ENCODE measurements at regions not wholly inside any gene's neighbourhood (a gene's known extent, or its start where the extent isn't known, plus 50 kb on each side); places are given as distances from the start of the nearest gene placed in this dataset.

GRCh38 chr15:62564886-62565633, 400.0 kb upstream of the C2CD4B start:
- peak; percentile 46 for DNase-seq (ENCODE audit: low spot score)
- intact Hi-C loops (cut with micrococcal nuclease; ENCODE audit: unreplicated experiment): no loop called here
- TF ChIP-seq EZH2 (IDR thresholded peaks at IDR 0.05; ENCODE audit: borderline replicate concordance, low read depth, low read length, poor library complexity, severe bottlenecking): no peak
- TF ChIP-seq, protein P1, sequence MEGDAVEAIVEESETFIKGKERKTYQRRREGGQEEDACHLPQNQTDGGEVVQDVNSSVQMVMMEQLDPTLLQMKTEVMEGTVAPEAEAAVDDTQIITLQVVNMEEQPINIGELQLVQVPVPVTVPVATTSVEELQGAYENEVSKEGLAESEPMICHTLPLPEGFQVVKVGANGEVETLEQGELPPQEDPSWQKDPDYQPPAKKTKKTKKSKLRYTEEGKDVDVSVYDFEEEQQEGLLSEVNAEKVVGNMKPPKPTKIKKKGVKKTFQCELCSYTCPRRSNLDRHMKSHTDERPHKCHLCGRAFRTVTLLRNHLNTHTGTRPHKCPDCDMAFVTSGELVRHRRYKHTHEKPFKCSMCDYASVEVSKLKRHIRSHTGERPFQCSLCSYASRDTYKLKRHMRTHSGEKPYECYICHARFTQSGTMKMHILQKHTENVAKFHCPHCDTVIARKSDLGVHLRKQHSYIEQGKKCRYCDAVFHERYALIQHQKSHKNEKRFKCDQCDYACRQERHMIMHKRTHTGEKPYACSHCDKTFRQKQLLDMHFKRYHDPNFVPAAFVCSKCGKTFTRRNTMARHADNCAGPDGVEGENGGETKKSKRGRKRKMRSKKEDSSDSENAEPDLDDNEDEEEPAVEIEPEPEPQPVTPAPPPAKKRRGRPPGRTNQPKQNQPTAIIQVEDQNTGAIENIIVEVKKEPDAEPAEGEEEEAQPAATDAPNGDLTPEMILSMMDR (conservative IDR thresholded peaks at IDR 0.05; ENCODE audit: low read depth, low read length): no peak
- Histone ChIP-seq H3K4me1 (ENCODE audit: insufficient read depth, low read length, poor library complexity, severe bottlenecking) (peaks cover 14% of the 10 kb centered on the region), H3K27ac (ENCODE audit: low read depth, low read length, poor library complexity, severe bottlenecking) (no peak overlapping the region), H3K36me3 (ENCODE audit: insufficient read depth, low read length, poor library complexity, severe bottlenecking) (no peaks in the 10 kb centered on the region), H3K27me3 (replicated peaks; ENCODE audit: insufficient read depth, low read depth, low read length, poor library complexity) (no peaks in the 10 kb centered on the region), H3K9me3 (ENCODE audit: low read depth, low read length, poor library complexity, severe bottlenecking) (no peaks in the 10 kb centered on the region), H3K4me3 (ENCODE audit: low read depth, low read length, poor library complexity, severe bottlenecking) (no peak overlapping the region)
- ChIA-PET CTCF (no interaction called here), POLR2A (ENCODE audit: low non-redundant PET) (no interaction called here)
- no TSS peak for BruUV-seq (replicated peaks)

DNA sequence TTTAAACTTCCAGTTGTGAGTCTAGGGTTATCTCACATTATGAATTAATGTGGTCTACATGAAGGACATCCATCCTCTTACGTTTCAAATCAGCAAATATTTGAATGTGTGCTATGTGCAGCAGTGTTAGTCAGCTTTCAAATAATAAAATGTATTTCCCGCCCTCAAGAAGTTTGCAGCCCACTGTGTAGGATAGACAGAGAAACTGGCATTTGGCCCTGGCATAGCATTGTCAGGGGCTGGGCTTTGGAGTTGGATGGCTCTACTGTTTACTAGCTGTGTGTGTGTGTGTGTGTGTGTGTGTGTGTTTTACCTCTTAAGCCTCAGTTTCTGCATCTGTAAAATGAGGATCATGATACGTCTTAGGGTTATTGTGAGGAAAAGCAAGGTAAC, 400.5 kb upstream of the C2CD4B start:
- Histone ChIP-seq H3K27ac (ENCODE audit: low read depth, low read length, poor library complexity, severe bottlenecking) (no peak overlapping the region), H3K36me3 (ENCODE audit: insufficient read depth, low read length, poor library complexity, severe bottlenecking) (no peaks in the 10 kb centered on the region), H3K9me3 (ENCODE audit: low read depth, low read length, poor library complexity, severe bottlenecking) (no peaks in the 10 kb centered on the region), H3K27me3 (replicated peaks; ENCODE audit: insufficient read depth, low read depth, low read length, poor library complexity) (no peaks in the 10 kb centered on the region), H3K4me3 (ENCODE audit: low read depth, low read length, poor library complexity, severe bottlenecking) (no peak overlapping the region), H3K4me1 (ENCODE audit: insufficient read depth, low read length, poor library complexity, severe bottlenecking) (peaks cover 14% of the 10 kb centered on the region)
- no peak for DNase-seq (ENCODE audit: low spot score)
- POLR2A ChIA-PET (ENCODE audit: low non-redundant PET): no interaction called here
- BruUV-seq (replicated peaks): no TSS peak
- CTCF ChIA-PET: no interaction called here
- TF ChIP-seq, protein P1 (conservative IDR thresholded peaks at IDR 0.05; ENCODE audit: low read depth, low read length): no peak
- TF ChIP-seq EZH2 (IDR thresholded peaks at IDR 0.05; ENCODE audit: borderline replicate concordance, low read depth, low read length, poor library complexity, severe bottlenecking): no peak
- intact Hi-C loops (cut with micrococcal nuclease; ENCODE audit: unreplicated experiment): no loop called here

GRCh38 chr15:62566248-62566647, 401.2 kb upstream of the C2CD4B start:
- TF ChIP-seq, protein P1 (conservative IDR thresholded peaks at IDR 0.05; ENCODE audit: low read depth, low read length): no peak
- no peak for TF ChIP-seq EZH2 (IDR thresholded peaks at IDR 0.05; ENCODE audit: borderline replicate concordance, low read depth, low read length, poor library complexity, severe bottlenecking)
- Histone ChIP-seq H3K4me1 (ENCODE audit: insufficient read depth, low read length, poor library complexity, severe bottlenecking) (peaks cover 14% of the 10 kb centered on the region), H3K4me3 (ENCODE audit: low read depth, low read length, poor library complexity, severe bottlenecking) (no peak overlapping the region), H3K27ac (ENCODE audit: low read depth, low read length, poor library complexity, severe bottlenecking) (no peak overlapping the region), H3K27me3 (replicated peaks; ENCODE audit: insufficient read depth, low read depth, low read length, poor library complexity) (no peaks in the 10 kb centered on the region), H3K9me3 (ENCODE audit: low read depth, low read length, poor library complexity, severe bottlenecking) (no peaks in the 10 kb centered on the region), H3K36me3 (ENCODE audit: insufficient read depth, low read length, poor library complexity, severe bottlenecking) (no peaks in the 10 kb centered on the region)
- POLR2A ChIA-PET (ENCODE audit: low non-redundant PET): no interaction called here
- intact Hi-C loops (cut with micrococcal nuclease; ENCODE audit: unreplicated experiment): no loop called here
- CTCF ChIA-PET: no interaction called here
- no TSS peak for BruUV-seq (replicated peaks)
- peak; percentile 40 for DNase-seq (ENCODE audit: low spot score)

Measured in A673 (cell line).